ENCODE measurements at regions not wholly inside any gene's neighbourhood (a gene's known extent, or its start where the extent isn't known, plus 50 kb on each side); places are given as distances from the start of the nearest gene placed in this dataset.
A peak's percentile ranks its signal among the peaks of the same experiment; 100 is the strongest.

GRCh38 chr12:45623940-45624339, 105.6 kb upstream of the ARID2 start:
- Mint-ChIP-seq H3K27ac (ENCODE audit: unreplicated experiment) (no peak overlapping the region), H3K4me3 (ENCODE audit: unreplicated experiment) (no peak overlapping the region), H3K9me3 (ENCODE audit: unreplicated experiment) (no peaks in the 10 kb centered on the region), H3K27me3 (ENCODE audit: unreplicated experiment) (no peaks in the 10 kb centered on the region), H3K4me1 (ENCODE audit: unreplicated experiment) (peaks cover 15% of the 10 kb centered on the region), H3K36me3 (ENCODE audit: low read depth, unreplicated experiment) (no peaks in the 10 kb centered on the region)
- no peak for TF ChIP-seq CTCF (IDR thresholded peaks at IDR 0.05; ENCODE audit: unreplicated experiment)
- DNase-seq (ENCODE audit: low spot score): no peak

- H3K4me3 Mint-ChIP-seq (ENCODE audit: unreplicated experiment): peak overlapping the region; percentile 3
- TF ChIP-seq CTCF (IDR thresholded peaks at IDR 0.05; ENCODE audit: unreplicated experiment): no peak
- peaks cover 2% of the 10 kb centered on the region for H3K27me3 Mint-ChIP-seq (ENCODE audit: unreplicated experiment)
- H3K9me3 Mint-ChIP-seq (ENCODE audit: unreplicated experiment): no peaks in the 10 kb centered on the region
- no peaks in the 10 kb centered on the region for H3K36me3 Mint-ChIP-seq (ENCODE audit: low read depth, unreplicated experiment)
- no peak for DNase-seq (ENCODE audit: low spot score)
- H3K4me1 Mint-ChIP-seq (ENCODE audit: unreplicated experiment): peaks cover 15% of the 10 kb centered on the region
- H3K27ac Mint-ChIP-seq (ENCODE audit: unreplicated experiment): peak overlapping the region; percentile 95
These were observed 102.5 kb upstream of the ARID2 start for GRCh38 chr12:45626965-45627364.

- Mint-ChIP-seq H3K27ac (ENCODE audit: unreplicated experiment) (peak overlapping the region; percentile 95), H3K9me3 (ENCODE audit: unreplicated experiment) (no peaks in the 10 kb centered on the region), H3K36me3 (ENCODE audit: low read depth, unreplicated experiment) (no peaks in the 10 kb centered on the region), H3K4me1 (ENCODE audit: unreplicated experiment) (peaks cover 15% of the 10 kb centered on the region), H3K27me3 (ENCODE audit: unreplicated experiment) (peaks cover 2% of the 10 kb centered on the region), H3K4me3 (ENCODE audit: unreplicated experiment) (peak overlapping the region; percentile 3)
- no peak for TF ChIP-seq CTCF (IDR thresholded peaks at IDR 0.05; ENCODE audit: unreplicated experiment)
- no peak for DNase-seq (ENCODE audit: low spot score)
These were observed 102.0 kb upstream of the ARID2 start for GRCh38 chr12:45627407-45628069.

GRCh38 chr12:45629292-45629691, 100.2 kb upstream of the ARID2 start:
- H3K4me3 Mint-ChIP-seq (ENCODE audit: unreplicated experiment): no peak overlapping the region
- peaks cover 2% of the 10 kb centered on the region for H3K27me3 Mint-ChIP-seq (ENCODE audit: unreplicated experiment)
- H3K27ac Mint-ChIP-seq (ENCODE audit: unreplicated experiment): no peak overlapping the region
- H3K4me1 Mint-ChIP-seq (ENCODE audit: unreplicated experiment): peaks cover 15% of the 10 kb centered on the region
- no peaks in the 10 kb centered on the region for H3K36me3 Mint-ChIP-seq (ENCODE audit: low read depth, unreplicated experiment)
- TF ChIP-seq CTCF (IDR thresholded peaks at IDR 0.05; ENCODE audit: unreplicated experiment): no peak
- H3K9me3 Mint-ChIP-seq (ENCODE audit: unreplicated experiment): no peaks in the 10 kb centered on the region
- no peak for DNase-seq (ENCODE audit: low spot score)

- H3K4me1 Mint-ChIP-seq (ENCODE audit: unreplicated experiment): no peaks in the 10 kb centered on the region
- H3K4me3 Mint-ChIP-seq (ENCODE audit: unreplicated experiment): no peak overlapping the region
- TF ChIP-seq CTCF (IDR thresholded peaks at IDR 0.05; ENCODE audit: unreplicated experiment): no peak
- no peak overlapping the region for H3K27ac Mint-ChIP-seq (ENCODE audit: unreplicated experiment)
- H3K9me3 Mint-ChIP-seq (ENCODE audit: unreplicated experiment): no peaks in the 10 kb centered on the region
- H3K36me3 Mint-ChIP-seq (ENCODE audit: low read depth, unreplicated experiment): no peaks in the 10 kb centered on the region
- peaks cover 2% of the 10 kb centered on the region for H3K27me3 Mint-ChIP-seq (ENCODE audit: unreplicated experiment)
- DNase-seq (ENCODE audit: low spot score): no peak
These were observed 95.8 kb upstream of the ARID2 start for GRCh38 chr12:45633733-45634132.

Data from endothelial cell (in vitro differentiated cells).